ENCODE measurements at regions not wholly inside any gene's neighbourhood (a gene's known extent, or its start where the extent isn't known, plus 50 kb on each side); places are given as distances from the start of the nearest gene placed in this dataset.
A peak's percentile ranks its signal among the peaks of the same experiment; 100 is the strongest.
"Not testable (repeated sequence)": the region's sequence is repeated elsewhere in the genome, so short reads cannot be mapped to it uniquely, and the experiment has no call there.

GRCh38 chr6:62889240-62889639, 322.0 kb upstream of the FKBP1C start:
- in situ Hi-C loops (cut with HindIII; ENCODE audit: low pct_ligation_motif_present, low pct_unique_long_range_greater_than_20kb, low sequenced_read_pairs) = no loop called here
- no peak for DNase-seq

- peak; percentile 33 for DNase-seq
Measured at GRCh38 chr6:62891065-62891647, 320.1 kb upstream of the FKBP1C start.

DNA sequence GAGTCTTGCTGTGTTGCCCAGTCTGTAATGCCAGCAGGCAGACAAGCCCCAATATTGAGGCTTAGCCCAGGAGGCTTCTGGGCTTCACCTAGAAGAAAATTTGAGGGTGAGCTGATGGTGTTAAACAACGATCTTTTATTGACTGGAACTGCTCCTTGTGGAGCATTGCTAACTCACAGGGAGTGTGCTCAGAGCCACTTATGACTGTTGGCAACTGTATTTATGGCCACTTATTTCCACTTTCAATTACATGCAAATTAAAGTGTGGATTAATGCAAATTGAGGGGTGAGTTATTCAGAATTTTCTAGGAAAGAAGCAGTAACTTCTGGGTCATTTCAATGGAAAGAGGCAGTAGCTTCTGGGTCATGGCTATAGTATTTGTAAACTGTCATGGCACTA, 317.2 kb upstream of the FKBP1C start:
- in situ Hi-C loops (cut with HindIII; ENCODE audit: low pct_ligation_motif_present, low pct_unique_long_range_greater_than_20kb, low sequenced_read_pairs) = no loop called here
- DNase-seq = no peak

More at GRCh38 chr6:62891065-62891647, 320.1 kb upstream of the FKBP1C start:
- in situ Hi-C loops (cut with HindIII; ENCODE audit: low pct_ligation_motif_present, low pct_unique_long_range_greater_than_20kb, low sequenced_read_pairs) = no loop called here

GRCh38 chr6:62903266-62903665, 308.0 kb upstream of the FKBP1C start:
- in situ Hi-C loops (cut with HindIII; ENCODE audit: low pct_ligation_motif_present, low pct_unique_long_range_greater_than_20kb, low sequenced_read_pairs) = no loop called here

GRCh38 chr6:62904687-62905086, 306.6 kb upstream of the FKBP1C start:
- DNase-seq = no peak
- in situ Hi-C loops (cut with HindIII; ENCODE audit: low pct_ligation_motif_present, low pct_unique_long_range_greater_than_20kb, low sequenced_read_pairs) = no loop called here

More at GRCh38 chr6:62903266-62903665, 308.0 kb upstream of the FKBP1C start:
- DNase-seq = no peak

- in situ Hi-C loops (cut with HindIII; ENCODE audit: low pct_ligation_motif_present, low pct_unique_long_range_greater_than_20kb, low sequenced_read_pairs) = no loop called here
Measured at GRCh38 chr6:62914530-62914929, 296.7 kb upstream of the FKBP1C start.

GRCh38 chr6:62923728-62924127, 287.5 kb upstream of the FKBP1C start:
- DNase-seq = no peak
- in situ Hi-C loops (cut with HindIII; ENCODE audit: low pct_ligation_motif_present, low pct_unique_long_range_greater_than_20kb, low sequenced_read_pairs) = no loop called here

More at GRCh38 chr6:62914530-62914929, 296.7 kb upstream of the FKBP1C start:
- no peak for DNase-seq

DNA sequence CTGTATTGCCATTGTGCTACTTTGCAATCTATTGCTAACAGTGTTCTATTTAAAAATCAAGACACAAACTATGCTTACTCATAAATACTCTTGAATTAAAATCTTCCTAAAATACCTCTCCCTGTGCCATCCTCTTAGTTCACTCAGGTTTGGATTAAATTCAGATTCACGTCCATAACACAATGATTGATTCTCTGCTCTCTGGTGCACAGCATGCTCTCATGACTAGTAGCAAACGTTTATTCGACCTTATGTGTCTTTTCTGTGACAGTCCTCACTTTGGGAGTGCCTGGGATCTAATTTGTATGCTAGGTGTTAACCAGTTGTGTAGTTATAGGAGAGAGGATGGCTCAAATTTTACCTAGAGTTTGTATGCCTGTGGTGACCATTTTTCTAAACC, 270.4 kb upstream of the FKBP1C start:
- in situ Hi-C loops (cut with HindIII; ENCODE audit: low pct_ligation_motif_present, low pct_unique_long_range_greater_than_20kb, low sequenced_read_pairs) = no loop called here
- no peak for DNase-seq

- DNase-seq = no peak
- in situ Hi-C loops (cut with HindIII; ENCODE audit: low pct_ligation_motif_present, low pct_unique_long_range_greater_than_20kb, low sequenced_read_pairs) = no loop called here
Measured at GRCh38 chr6:62942000-62942399, 269.3 kb upstream of the FKBP1C start.

- DNase-seq = no peak
- in situ Hi-C loops (cut with HindIII; ENCODE audit: low pct_ligation_motif_present, low pct_unique_long_range_greater_than_20kb, low sequenced_read_pairs) = no loop called here
Measured at GRCh38 chr6:62968834-62969233, 242.4 kb upstream of the FKBP1C start.

GRCh38 chr6:62971976-62972658, 239.2 kb upstream of the FKBP1C start:
- in situ Hi-C loops (cut with HindIII; ENCODE audit: low pct_ligation_motif_present, low pct_unique_long_range_greater_than_20kb, low sequenced_read_pairs) = no loop called here
- DNase-seq = peak; percentile 33

DNA sequence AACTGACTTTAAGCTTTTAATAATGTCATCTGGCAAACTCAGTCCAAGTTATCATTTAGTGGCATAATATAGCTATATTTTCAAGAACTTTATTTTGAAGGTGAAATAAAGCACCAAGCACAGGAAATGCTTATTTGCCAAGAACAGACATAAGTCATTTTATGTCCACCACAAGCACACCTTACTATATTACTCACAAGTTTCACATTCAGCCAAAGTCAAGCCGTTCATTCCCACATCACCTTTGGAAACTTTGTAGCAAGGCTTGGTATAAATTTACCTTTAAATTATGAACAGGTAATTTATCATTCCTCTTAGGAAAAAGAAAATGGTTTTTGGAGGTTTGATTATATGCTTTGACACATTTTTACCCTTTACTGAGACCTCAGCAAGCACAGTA, 236.8 kb upstream of the FKBP1C start:
- no peak for DNase-seq
- in situ Hi-C loops (cut with HindIII; ENCODE audit: low pct_ligation_motif_present, low pct_unique_long_range_greater_than_20kb, low sequenced_read_pairs) = no loop called here

DNA sequence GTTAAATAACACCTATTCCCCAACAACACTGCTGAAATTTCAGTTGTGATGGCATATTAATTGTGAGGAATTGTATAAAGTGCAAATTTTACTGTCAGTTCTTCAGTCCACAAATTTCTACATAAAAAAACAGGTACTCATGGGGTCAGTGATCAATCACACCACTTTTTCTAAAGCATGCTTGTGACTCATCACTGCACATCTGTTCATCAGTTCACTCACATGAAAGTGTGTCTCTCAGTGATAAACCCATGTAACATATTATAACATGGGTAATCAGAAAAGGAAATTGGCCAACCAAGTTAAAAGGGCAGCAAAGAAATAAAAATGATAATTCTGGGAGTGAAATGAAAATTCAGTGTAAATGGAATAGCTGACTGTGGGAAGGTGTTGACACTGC, 234.7 kb upstream of the FKBP1C start:
- in situ Hi-C loops (cut with HindIII; ENCODE audit: low pct_ligation_motif_present, low pct_unique_long_range_greater_than_20kb, low sequenced_read_pairs) = no loop called here
- DNase-seq = no peak

DNA sequence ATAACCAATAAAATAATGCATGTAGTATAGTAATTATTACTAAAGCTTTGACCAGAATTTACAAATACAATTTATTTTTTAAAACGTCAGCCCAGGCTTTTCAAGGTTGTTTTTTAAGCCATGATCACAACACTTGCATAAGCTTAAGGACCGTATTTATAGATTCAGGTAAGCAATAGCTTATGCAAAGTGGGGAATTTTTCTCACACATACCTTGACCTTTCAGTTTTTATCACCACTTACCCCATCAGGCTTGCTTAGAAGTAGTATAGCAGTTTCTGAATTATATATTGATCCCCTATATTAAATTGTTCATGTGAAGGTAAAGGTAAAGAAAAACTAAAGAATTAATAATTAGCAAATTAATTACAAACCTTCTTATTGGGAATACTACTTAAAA, 232.3 kb upstream of the FKBP1C start:
- DNase-seq = no peak
- in situ Hi-C loops (cut with HindIII; ENCODE audit: low pct_ligation_motif_present, low pct_unique_long_range_greater_than_20kb, low sequenced_read_pairs) = no loop called here

DNA sequence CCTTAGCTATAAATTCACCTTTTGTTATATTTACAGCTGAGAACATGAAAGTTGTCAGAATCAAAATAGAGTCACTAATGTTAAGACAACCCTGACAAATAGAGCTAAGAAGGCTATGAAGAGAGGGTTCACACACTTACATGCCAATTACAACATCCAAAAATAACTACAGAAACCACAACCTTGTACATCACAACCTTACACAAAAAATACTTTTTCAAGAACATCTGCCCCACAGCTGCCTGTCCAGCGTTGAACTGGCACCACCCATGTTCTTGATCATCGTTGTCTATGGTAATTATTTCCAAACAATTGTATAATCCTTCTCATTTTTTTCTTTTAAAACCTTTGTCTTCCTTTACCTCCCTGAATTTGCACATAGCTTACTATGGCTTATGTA, 231.2 kb upstream of the FKBP1C start:
- DNase-seq = no peak
- in situ Hi-C loops (cut with HindIII; ENCODE audit: low pct_ligation_motif_present, low pct_unique_long_range_greater_than_20kb, low sequenced_read_pairs) = no loop called here

DNA sequence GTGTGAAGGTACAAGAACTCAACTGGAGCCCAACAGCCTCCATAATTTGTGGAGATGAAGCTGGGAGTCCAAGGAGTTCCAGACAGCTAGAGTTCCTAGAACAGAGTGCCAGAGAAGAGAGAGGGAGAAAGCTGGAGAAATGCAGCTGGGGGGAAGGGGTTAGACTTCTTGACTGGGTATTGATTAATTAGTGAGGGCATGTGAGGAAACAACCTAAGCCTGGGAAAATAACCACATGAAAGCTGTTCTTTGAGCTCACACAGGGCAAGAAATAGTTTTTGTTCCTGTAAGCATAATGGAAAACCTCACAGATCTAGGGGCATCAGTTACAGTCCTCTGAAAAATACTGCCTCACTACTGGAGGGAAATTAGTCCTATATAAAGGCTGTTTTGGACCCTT, 230.5 kb upstream of the FKBP1C start:
- DNase-seq = no peak
- in situ Hi-C loops (cut with HindIII; ENCODE audit: low pct_ligation_motif_present, low pct_unique_long_range_greater_than_20kb, low sequenced_read_pairs) = no loop called here

DNA sequence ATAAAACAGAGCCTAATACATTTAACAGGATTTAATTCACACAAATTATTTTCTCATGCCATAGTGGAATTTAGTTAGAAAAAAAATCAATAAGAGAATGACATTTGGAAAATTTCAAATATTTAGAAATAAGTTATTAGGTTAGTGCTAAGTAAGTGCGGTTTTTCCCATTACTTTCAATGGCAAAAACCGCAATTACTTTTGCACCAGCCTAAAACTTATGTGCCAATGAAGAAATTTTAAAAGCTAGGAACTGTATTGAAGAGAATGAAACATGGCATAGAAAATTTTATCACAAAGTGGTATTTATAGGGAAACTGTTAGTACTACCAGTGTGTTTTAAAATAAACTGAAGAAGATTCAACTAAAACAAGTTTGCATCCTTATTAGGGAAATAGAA, 228.3 kb upstream of the FKBP1C start:
- DNase-seq = no peak

GRCh38 chr6:62991696-62992095, 219.6 kb upstream of the FKBP1C start:
- DNase-seq; in situ Hi-C loops (cut with HindIII; ENCODE audit: low pct_ligation_motif_present, low pct_unique_long_range_greater_than_20kb, low sequenced_read_pairs): not testable (repeated sequence)

More for the DNA sequence above, 228.3 kb upstream of the FKBP1C start:
- in situ Hi-C loops (cut with HindIII; ENCODE audit: low pct_ligation_motif_present, low pct_unique_long_range_greater_than_20kb, low sequenced_read_pairs) = no loop called here

DNA sequence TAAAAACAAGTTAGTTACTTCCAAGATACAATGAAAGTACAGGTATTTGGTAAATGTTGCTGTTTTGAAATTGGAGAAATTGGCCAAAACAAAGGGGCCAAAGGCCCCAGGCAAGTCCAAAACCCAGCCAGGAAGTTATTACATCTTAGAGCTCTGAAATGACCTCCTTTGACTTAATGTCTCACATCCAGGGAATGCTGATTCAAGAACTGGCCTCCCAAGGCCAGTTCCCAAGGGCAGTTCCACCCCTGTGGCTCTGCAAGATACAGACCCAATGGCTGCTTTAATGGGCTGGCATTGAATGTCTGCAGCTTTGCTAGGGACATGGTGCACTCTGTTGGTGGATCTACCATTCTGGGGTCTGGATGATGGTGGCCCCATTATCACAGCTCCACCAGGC, 217.3 kb upstream of the FKBP1C start:
- in situ Hi-C loops (cut with HindIII; ENCODE audit: low pct_ligation_motif_present, low pct_unique_long_range_greater_than_20kb, low sequenced_read_pairs) = no loop called here
- no peak for DNase-seq

DNA sequence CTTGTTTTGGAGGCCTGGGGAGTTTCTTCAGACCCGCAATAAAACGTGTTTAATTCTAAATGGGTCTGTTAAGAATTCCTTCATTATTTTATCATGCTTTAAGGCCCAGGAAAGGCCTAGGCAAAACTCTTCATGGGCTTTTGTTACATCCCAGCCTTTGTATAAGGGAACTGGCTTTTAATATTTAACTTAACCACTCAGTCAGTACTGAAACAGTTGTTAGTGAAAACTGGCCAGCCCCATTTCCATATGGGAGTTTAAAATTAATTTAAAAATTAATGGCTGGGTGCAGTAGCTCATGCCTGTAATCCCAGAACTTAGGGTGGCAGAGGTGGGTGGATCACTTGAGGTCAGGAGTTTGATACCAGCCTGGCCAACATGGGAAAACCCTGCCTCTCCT, 213.2 kb upstream of the FKBP1C start:
- peak; percentile 29 for DNase-seq
- in situ Hi-C loops (cut with HindIII; ENCODE audit: low pct_ligation_motif_present, low pct_unique_long_range_greater_than_20kb, low sequenced_read_pairs) = no loop called here

Measured in ACHN (cell line).